ENCODE measurements at regions not wholly inside any gene's neighbourhood (a gene's known extent, or its start where the extent isn't known, plus 50 kb on each side); places are given as distances from the start of the nearest gene placed in this dataset.
"Not testable (repeated sequence)": the region's sequence is repeated elsewhere in the genome, so short reads cannot be mapped to it uniquely, and the experiment has no call there.

DNA sequence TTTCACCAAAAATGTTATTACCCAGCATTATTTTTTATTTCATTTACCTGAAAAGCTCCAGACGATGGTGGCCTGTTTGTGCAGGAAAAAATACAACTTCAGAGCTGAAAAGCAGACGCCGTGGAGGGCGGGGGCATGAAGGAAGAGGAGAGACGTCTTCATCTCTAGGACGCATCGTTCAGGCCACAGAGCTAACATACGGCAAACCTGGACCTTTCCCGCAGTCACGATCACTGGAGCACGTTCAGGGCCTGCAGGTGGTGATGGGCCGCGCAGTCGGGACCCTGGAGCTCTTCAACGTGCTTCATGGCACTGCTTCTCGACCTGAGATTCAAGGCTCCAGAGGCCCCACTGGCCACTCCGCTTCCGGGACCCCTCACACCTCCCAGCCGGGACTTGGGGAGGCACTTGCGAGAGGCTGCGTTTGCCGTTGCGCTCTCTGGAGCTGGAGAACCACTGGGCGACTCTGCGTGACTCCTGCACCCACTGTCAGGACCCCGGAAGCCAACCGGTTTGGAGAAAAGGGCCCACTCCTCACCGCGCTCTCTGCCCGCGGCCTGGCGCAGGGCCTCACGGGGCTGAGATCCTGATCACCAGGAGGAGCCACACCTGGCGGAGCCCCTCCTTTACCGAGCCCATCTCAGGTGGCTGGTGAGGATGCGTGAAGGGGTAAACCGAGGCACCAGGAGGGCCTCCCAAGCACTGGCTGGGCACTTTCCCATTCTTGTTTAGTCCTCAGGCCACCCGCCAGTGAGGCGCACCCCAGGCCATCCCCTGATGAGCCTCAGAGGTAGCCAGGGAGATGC lies 164.4 kb upstream of the AFDN start:
- DNase-seq: no peak

DNA sequence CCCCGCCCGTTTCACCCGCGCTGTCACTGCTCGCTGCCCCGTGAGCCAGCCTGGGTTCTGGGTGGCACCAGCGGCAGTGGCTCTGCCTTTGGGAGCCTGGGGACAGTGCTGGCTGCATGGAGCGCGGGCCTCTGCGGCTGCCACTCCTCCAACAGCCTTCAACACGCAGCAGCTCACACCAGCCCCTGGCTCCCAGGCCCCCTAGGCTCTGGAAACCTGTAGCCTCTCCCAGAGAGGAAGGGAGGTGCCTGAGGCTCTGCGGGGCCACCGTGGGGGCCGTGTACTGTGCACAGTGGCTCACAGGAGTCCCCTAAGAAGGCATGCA lies 163.9 kb upstream of the AFDN start:
- DNase-seq: no peak

DNA sequence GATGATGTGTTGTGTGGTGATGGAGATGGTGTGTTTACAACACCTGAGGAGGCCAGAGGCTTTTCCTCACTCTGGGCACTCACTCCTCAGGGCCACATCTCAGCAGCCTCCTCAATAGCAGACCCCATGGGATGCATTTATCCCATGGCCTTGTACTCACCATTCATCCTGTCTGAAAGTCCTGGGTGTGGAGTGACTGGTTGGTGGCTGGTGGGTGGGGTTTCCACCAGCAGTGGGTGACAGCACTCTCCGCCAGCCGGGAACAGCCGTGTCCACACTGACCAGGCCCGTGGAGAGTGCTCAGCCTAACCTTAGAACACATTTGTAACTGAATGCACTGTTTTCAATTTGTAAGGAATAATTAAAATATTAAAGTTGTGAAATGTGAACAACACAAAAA lies 163.4 kb upstream of the AFDN start:
- DNase-seq: no peak

DNA sequence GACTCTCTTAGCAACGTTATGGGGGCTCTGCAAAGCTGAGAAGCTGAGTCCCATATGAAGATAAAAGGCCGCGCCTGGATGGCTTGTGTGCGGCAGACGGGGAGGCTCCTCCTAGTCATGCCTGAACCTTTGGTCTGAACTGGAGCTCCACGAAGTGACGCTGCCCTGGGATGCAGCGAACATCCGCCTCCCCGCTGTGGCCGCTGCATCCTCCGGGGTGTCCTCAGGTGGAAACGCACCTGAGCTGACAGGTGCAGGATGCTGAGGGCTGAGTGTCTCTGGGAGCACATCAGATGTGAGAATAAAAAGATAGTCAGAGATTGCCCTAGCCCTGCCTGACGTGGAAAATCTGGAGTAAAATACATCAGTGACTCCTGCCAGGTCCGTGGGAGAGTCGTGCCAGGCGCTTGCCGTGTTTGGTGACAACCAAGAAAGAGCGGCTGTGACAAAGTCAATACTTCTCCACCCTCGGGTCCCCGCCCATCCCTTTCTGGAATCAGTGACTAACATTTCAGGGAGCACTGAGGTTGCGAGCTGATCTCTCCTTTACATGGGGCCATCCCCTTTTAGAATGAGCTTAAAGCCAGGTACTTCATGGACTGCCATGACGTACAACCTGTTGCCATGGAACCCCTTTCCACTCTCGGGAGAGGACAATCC lies 162.8 kb upstream of the AFDN start:
- peak in 1 of 51 donors; percentile 59 for DNase-seq

DNA sequence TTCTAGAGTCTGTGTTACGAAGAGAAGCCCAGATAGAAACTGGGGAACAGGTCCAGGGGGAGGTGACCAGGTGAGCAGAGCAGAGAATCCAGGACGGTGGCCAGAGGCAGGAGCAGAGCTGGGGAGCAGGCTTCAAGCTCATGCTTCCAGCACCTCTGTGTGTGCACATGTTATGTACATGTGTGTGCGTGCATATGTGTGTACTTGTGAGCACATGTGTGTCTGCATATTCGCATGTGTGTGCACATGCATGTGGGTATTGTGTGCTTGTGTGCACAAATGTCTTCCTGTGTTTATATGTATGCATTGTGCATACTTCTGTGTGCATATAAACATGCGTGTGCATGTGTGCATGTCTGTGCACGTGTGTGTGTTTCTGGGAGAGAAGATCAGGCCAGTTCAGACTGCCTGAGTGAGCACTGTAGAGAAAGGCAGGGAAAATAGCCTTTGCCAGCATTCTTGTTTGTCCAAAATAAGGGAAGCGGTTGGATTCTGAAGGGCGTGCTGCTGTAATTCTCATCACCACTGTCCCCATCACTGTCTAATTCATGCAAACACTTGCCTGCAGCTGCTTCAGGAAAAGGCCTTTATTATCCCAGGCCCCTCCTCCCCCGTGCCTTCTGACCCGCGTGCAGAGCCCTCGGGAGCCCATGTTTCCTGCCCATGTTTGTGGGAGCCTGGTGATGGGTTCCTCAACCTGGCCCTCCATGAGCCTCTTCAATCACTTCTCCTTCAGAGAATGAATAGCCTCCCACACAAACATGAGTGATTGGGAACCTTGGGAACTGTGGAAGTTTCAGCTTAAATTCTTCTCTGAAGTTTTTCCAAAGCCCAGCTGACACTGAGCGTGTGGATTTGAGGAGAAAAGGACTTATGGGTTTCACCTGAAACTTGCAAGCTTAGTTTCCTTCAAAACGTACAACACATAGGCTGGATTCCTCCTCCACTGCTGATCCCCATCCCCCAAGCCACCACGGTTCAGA lies 161.7 kb upstream of the AFDN start:
- DNase-seq: peak in 7 of 51 donors; percentile 14 to 41 (median 25)

DNA sequence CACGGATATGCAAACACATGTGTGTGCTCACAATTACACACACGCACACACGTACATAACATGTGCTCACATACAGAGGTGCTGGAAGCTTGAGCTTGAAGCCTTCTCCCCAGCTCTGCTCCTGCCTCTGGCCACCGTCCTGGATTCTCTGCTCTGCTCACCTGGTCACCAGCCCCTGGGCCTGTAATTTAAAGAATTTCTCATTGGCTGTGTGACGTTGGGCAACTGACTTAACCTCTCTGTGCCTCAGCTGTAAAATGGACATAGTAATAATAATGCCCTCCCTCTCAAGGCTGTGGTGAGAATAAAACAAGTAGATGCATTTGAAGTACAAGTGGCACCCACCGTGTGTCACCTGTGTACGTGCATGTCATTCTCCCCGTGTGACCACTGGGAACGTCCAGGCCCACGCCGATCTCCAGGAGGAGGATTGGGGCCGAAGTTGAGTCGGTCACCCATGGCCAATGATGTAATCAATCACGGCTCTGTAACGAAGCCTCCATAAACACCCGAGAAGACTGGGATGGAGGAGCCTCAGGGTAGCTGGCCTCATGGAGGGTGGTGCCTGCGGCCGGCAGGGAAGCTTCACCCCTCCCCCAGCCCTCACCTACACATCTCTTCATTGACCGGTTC lies 160.9 kb upstream of the AFDN start:
- DNase-seq: no peak

DNA sequence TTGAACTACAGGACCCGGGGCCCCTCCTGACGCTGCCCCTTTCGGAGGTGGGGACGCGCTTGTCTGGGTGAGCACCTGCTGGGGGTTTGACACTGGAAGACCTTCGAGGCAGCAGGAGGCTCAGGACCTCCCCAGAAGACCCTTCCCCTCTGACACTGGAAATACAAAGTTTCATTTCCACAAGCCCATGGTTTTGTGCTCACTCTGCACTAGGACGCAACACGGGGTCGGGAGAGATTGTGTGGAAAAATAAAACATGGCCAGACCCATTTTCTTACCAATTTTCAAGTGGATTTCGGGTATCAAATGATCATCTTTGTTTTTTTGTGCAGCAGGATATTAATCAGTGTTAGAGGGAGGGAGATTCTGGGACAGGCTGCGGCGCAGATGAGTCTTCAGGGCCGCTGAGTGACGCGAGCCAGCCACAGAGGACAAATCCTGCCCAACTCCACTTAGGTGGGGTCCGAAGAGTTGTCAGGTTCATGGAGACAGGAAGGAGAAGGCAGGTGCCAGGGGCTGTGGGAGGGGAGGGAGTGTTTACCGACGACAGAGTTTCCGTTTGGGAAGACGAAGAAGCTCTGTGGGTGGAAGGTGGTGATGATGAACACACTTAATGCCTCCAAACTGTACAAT lies 160.0 kb upstream of the AFDN start:
- no peak for DNase-seq

DNA sequence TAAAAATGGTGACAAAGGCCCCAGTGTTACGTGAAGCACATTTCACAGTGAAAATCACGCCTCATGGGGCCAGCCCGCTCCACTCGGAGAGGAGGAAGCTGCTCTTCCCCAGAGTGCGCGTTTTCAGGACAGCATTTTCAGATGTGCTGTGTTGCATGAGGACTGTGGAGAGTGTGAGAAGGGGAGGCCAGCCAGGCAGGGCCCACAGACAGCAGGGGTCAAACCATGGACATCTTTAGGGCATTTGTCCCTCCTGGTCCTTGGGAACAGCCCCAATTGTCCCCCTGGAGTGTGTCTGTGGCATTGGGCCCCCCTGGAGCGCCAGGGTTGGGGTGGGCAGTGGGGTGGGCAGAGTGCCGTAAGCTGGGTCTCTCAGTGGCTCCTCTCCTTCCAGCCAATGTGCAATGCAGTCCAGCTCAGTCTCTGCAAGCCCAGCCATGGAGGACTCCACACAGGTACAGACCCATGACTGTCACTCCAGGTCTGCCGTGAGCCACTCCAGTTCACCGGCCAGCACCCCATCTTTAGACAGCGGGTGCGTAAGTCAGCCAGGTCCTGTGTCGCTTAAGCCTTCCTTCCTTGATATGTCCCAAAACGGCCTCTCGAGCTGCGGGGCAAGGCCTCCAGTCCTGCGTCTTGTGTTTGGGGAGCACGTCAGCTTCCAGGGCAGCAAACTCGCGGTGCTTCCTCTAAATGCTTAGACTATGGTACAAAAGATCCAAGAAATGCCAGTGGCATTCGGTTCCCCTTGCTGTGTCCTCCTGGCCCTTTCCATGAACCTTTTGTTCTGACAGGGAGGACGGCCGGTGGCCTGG lies 159.3 kb upstream of the AFDN start:
- DNase-seq: no peak

DNA sequence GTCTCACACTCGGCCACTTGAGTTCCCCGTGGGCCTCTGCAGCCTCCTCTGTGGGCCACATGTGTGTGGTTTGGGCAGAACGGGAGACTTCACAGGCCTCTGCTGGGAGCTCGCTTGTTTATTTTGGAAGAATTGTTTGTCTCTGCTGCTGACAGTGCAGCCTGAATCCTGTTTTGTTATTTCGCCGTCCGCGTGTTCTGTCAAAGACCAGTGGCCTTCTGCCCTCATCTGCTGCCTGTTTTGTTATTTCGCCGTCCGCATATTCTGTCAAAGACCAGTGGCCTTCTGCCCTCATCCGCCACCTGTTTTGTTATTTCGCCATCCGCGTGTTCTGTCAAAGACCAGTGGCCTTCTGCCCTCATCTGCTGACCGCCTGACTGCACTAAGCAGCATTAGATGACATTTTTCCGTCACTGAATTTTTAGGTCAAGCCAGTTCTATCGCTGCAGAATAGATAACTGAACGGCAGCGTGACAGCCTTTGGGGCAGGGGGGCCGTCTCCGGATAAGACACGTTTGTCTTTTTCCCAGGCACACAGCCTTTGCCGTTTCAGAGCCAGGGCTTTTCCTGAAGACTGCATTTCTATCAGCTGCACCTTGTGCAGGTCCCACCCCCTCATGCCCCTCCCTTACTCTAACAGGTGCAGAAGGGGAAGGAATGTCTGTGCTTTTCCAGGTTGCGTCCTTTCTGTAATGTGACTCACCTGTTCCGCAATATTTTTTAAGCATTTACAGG lies 158.5 kb upstream of the AFDN start:
- DNase-seq: no peak

DNA sequence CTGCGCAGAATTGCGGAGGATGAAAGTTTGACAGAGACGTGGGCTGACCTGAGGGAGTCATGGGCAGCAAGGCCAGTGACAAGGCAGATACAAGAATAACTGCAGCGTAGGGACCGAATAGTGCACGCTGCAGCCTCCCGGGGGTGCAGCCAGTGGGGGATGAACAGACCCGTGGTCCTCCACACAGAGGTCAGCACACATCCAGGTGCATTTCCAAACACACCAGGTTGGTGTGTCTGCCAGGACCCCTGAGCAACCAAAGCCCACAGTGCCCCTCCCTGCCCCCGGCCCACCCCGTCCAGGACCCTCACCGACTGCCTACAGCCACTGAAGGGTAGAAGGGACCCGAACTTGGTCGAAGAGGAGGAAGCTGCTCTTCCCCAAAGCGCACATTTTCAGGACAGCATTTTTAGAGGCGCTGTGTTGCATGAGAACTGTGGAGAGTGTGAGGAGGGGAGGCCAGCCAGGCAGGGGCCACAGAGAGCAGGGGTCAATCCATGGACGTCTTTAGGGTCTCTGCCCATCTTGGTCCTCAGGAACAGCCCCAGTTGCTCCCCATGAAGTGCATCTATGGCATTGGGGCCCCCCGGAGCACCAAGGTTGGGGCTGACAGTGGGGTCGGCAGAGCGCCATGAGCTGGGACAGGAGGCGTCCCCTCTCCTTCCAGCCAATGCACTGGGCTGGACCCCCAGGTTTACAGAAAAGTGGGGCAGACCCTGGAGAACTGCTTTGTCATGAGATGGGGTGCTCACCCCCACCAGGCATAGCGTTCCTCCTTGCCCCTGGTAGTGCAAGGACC lies 157.8 kb upstream of the AFDN start:
- no peak for DNase-seq

DNA sequence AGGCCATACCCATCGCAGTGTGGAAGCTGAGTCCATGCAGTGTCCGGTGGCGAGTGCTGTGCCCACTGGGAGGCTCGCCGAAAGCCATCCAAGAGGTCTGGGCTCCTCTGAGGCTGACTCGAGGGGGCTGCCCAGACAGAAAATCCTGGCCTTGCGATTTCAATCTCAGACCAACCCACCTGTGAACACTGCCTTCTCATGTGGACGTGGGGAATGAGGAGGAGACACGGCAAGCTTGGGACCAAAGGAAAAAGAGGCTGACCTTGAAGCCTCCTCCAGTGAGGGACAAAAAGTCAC lies 157.2 kb upstream of the AFDN start:
- DNase-seq: no peak

DNA sequence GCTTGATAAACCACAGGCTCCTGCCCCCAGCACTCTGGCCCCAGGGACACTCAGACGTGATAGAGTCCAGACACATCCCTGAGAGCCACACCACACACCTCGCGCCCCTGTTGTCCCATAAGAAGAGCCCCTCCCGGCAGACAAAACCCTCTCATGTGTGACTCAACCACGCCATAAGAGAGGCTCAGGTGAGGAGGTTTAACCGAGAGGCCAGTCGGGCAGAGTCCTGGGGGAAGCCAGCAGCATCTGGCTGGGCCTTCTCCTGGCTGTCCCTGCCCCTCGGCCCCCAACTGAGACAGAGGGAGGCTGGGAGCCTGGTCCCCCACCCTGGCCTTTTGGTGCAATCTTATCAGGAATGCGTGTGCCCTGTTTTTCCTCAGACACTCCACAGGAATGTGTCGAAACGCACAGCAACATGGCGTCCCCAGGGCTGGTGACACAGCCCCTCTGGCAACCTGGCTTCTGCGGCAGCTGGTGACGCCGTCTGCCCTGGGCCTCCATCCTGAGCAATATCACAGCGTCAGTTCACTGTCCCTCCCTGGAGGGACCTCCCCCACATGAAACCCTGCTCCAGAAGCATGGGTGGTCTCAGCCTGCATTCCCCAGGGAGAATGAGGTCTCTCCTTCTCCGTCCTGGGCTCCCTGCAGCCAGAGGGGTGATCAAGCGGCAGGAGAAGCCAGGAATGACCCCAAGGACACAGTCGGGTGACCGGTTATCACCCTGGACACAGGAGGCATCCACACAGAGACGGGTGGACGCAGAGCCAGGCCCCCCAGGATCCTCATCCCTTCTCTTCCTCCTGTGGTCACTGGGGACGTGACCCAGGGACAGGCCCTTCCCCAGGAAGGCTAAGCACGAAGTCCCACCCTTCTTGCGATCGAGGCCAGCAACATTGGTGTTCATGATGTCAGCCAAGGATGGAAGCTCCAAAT lies 156.6 kb upstream of the AFDN start:
- no peak for DNase-seq

DNA sequence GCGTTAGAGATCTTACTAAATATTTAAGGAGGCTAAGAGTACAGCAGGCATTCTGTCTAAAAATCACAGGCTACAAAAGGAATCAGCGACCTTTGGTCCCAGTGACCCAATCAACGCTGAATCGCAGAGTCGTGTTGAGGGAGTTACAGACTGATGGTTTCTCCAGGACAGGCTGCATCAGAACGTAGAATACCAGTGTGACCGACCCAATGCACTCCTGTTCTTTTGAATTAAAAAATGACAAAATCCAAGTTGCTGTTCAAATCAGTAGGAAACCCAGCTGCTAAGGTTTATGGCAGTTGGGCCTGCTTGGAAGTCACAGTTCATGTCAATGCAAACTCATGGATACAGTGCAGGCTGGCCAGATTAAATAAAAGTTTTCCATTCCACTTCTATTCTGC lies 155.8 kb upstream of the AFDN start:
- DNase-seq: no peak

DNA sequence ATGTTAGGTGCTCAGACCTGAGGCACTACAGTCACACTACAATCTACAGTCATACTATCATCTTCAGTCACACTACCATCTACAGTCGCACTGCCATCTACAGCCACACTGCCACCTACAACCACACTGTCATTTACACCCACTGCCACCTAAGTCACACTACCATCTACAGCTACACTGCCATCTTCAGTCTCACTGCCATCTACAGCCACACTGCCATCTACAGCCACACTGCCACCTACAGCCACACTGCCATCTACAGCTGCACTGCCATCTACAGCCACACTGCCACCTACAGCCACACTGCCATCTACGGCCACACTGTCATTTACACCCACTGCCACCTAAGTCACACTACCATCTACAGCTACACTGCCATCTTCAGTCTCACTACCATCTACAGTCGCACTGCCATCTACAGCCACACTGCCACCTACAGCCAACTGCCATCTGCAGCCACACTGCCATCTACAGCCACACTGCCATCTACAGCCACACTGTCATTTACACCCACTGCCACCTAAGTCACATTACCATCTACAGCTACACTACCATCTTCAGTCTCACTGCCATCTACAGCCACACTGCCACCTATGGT lies 155.2 kb upstream of the AFDN start:
- DNase-seq: not testable (repeated sequence)

DNA sequence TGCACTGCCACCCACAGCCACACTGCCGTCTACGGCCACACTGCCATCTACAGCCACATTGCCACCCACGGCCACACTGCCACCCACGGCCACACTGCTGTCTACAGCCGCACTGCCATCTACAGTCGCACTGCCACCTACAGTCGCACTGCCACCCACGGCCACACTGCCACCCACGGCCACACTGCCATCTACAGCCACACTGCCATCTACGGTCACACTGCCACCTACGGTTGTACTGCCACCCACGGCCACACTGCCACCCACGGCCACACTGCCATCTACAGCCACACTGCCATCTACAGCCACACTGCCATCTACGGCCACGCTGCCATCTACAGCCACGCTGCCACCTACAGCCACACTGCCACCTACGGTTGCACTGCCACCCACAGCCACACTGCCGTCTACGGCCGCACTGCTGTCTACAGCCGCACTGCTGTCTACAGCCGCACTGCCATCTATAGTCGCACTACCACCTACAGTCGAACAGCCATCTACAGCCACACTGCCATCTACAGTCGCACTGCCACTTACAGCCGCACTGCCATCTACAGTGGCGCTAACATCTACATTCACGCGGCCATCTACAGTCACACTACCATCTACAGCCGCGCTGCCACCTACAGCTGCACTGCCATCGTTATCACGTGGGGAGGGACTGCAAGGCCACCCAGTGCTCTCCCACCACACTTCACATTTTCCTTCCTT lies 154.6 kb upstream of the AFDN start:
- no peak for DNase-seq

DNA sequence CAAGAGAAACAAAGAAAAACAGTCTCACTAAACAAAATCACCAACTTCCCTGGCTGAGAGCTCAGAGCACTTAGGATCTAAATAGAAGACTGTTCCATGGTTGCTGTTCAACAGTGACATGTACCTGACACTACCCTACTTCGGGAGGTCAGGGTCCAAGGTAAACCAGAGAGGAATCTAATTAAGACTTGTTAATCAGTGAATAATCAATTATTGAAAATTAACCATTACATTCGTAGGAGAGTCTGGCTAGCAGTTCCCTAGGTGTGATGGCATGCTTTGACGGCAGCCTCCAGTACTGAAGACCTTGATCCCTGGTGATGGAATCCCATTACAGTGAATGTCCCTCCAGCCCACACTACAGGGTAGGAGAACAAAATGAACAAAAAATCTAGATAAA lies 154.0 kb upstream of the AFDN start:
- DNase-seq: no peak

DNA sequence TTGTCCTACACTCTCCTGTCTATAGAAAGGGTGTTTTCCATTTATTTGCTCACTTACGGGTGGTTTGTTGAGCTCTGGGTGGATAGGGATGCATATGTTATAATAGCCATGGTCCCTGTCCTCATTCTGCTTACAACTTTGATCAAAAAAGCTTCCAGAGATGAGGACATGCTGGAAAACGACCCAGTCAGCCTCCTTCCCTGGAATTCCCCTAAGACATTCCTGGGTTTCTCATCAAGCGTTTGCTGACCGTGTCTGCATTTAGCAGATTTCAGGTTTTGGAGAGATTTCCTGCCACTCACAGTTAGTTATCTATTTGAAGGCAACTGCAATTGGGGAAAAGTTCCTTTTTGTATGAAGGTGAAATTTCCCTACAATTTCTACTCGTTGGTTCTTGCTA lies 152.8 kb upstream of the AFDN start:
- DNase-seq: no peak

All from hypothalamus (tissue), 51 donors.